ENCODE measurements at regions not wholly inside any gene's neighbourhood (a gene's known extent, or its start where the extent isn't known, plus 50 kb on each side); places are given as distances from the start of the nearest gene placed in this dataset.

DNA sequence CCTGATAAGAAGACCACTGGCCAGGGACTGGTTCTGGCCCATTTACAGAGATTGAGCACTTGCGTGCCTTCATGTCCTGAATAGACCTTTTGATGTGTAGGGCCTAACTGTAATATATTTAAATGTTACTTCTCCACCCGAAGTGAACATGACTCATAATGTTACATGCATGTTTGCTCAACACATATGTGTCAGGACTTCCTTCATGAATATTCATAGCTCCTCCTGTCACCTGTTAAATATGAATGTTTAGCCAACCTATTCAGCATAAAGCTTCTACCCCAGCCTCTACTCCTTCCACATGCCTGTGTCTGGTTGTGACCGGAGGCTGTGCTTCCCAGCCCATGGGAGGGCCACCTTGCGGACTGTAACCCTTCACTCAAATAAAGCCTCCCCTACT is 457.5 kb downstream of the IRX1 start:
- in situ Hi-C loops (cut with HindIII; ENCODE audit: low sequenced_read_pairs) = no loop called here

DNA sequence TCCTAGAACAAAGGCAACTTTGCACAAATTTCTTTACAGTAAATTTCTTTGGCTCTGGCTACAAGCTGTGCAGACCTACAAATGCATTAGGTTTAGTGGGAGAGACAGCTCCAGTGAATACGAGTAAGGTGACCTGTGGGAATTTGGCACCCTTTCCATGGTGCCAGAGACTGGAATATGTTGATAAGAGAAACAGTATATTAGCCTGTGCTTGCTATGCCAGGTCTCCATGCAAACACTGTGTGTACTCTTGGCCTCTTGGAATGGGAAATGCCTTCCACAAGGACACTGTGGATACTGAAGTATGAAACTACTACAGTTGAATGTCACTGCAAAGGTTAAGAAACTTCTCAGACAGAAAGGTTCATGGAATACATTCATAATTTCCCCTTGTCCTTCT is 458.5 kb downstream of the IRX1 start:
- in situ Hi-C loops (cut with HindIII; ENCODE audit: low sequenced_read_pairs) = no loop called here

DNA sequence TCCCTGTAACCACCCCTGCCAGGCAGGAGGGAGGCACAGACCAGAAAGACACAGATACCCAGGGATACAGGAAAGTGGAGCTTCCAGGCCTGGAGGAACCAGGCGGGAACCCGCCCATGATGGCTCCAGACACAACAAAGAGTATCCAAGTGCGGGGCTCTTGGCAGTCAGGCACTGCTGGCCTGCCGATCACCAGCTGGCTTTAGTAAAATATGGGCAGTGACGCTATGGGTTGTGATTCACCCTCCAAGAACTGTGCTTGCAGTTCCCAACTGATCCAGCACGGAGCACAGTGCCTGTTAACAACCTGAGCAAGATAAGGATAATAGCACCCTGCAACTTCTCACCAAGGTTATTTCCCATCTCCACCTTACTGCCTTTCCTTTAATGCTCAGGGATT is 463.3 kb downstream of the IRX1 start:
- in situ Hi-C loops (cut with HindIII; ENCODE audit: low sequenced_read_pairs) = no loop called here

DNA sequence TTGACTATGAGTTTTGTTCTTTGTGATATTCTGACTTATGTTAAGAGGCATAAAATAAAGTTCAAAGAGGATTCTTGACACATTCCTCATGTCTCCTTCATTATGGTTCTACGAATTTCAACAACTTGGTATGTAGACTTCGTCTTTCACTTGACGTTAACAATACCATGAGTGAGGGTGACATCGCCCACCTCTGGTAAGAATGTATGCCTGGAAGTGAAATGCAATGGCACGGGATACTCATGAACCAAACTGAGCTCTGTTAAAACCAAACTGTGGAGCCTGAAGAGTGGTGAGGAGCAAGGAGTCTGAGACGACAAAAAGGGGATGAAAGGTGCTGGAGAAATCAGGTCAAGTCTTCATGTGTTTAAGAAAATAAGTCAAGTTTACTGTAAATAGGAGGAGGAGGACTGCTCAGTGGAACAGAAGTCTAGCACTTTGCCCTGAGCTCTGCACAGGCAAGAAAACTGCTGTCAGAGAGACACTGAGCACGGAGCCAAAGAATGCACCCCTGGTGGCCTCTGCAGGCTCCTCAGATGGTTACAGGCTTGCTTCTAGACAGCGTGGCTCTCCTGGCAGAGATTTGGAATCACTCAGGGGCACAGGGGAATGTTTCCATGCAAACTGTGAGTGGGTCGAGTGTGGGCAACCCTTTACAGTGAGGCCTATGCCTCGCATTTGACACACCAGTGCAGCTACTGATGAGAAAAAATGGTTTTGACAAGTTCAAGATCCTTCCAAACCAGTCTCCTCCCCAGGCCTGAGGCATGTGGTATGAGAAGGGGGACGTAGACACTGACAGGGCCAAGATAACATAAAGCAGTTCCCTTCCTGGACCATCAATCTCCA is 470.1 kb downstream of the IRX1 start:
- in situ Hi-C loops (cut with HindIII; ENCODE audit: low sequenced_read_pairs) = no loop called here

DNA sequence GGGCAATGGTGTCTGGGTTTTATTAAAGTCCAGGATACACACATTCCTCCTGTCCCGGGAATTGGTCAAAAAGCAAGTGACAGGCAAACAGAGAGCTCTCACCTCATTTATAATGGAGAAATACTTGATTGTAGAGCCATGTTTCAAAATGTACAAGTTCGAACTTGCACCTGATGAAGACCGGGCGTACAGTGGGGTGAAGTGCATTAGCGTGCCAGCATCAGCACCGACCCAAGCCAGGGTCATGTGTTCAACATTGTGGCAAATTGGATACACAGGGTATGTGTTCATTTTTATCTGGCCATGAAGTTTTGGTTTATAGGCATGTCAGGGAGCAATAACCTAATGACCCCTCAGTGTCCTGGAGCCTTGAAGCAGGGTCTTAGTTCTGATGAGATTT is 472.5 kb downstream of the IRX1 start:
- in situ Hi-C loops (cut with HindIII; ENCODE audit: low sequenced_read_pairs) = no loop called here

DNA sequence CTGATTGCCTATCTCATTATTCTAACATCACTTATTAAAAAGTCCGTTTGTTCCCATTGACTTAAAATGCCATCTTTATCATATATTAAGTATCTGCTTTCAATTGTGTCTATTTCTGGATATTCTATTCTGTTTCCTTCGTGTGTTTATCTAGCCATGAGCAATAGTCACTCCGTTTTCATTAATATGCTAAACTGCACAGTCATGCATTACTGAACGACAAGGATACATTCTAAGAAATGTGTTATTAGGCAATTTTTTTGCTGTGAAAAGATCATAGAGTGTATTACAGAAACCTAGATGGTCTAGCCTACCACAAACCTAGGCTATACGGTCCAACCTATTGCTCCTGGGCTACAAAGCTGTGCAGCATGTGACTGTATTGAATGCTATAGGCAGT is 482.9 kb downstream of the IRX1 start:
- in situ Hi-C loops (cut with HindIII; ENCODE audit: low sequenced_read_pairs) = no loop called here

DNA sequence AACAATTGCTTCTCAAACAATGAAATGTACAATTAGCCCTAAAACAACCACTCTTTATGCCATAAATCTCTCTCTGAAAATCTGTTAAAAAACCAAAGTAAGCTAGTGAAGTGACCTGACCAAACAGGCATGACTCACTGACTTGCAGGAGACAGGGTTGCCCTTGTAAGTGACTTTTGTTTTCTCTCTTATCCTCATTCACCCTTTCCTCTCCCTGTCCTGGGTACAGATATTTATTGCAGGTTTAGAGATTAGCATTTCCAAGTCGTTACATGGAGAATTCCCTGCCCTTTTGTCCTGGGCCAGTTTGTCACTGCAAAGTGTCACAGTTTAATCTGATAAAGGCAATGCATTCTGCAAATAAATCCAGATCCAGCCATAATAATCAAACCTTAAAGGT is 484.2 kb downstream of the IRX1 start:
- in situ Hi-C loops (cut with HindIII; ENCODE audit: low sequenced_read_pairs) = no loop called here

DNA sequence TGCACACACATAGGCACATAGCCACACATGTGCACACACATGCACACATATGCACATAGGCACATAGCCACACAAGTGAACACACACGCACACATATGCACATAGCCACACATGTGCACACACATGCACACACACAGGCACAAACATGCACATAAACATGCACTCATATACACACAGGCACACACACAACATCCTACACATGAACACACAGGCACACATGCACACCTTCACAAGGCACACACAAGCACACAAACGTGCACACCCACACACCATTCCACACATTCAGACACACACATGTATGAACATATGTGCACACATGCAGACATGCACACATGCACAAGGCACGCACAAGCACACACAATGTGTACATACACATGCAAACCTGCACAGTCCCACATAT is 484.7 kb downstream of the IRX1 start:
- in situ Hi-C loops (cut with HindIII; ENCODE audit: low sequenced_read_pairs) = no loop called here

DNA sequence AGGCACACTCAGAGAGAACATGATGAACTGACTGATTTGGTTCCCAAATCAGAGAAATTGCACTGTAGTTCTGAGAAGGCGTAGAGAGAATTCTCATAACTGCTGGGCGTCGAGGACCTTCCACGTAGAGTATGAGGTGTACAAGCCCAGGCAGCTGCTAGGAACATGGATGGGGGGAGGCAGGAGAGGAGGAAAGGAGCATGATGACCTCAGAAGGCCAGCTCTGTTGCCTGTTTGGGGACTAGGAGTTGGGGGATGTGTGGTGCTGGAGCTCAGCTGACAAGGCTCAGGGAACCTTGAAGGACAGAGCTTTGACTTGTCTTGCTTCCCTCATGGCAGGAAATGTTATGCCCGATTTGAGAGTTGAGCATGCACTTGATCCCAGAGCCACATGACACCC is 485.4 kb downstream of the IRX1 start:
- in situ Hi-C loops (cut with HindIII; ENCODE audit: low sequenced_read_pairs) = no loop called here

DNA sequence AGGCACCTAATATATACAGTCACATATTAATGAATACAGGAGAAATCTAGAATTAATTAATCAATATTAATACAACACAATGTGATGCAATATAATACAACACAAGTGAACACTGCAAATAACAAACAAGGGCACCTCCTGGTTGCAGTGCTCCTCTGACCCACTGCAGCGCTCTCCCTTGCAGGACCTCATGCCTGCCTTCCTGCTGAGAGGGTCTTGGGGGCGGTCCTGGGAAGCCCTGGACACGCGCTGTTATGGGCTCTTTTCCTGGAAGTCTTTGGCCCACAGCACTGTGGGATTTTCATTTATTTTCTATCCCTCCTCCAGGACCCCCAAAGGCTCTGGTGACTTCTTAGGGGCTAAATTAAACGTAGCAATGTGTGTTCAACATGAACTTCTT is 485.8 kb downstream of the IRX1 start:
- in situ Hi-C loops (cut with HindIII; ENCODE audit: low sequenced_read_pairs) = no loop called here

DNA sequence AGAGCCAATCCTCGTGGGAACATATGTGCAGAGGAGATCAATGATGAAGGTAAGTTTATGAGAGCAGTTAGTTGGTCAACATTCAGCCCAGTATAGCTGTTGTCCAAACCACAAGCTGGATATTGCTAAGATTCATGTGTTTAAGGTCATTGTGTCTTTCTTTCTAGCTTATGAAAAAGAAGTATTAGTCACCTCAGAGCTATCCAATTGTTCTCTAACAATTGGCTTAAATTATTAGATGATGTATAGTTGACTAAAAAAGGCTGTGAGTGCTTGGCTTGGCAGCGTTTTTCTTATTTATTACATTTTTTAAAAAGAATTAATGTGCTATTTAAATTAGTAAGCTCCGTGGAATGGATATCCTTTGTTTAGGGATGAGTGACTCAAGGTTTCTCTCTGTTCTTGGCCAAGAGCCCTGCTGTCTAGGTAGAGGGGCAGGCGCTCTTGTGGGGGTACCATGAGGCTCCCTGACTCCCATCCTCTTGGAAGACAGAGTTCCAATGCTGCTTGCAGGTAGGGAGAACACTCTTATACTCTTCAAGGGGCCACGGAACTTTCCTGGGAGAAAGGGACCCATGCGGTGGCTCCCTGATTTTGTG is 487.4 kb downstream of the IRX1 start:
- in situ Hi-C loops (cut with HindIII; ENCODE audit: low sequenced_read_pairs) = no loop called here

DNA sequence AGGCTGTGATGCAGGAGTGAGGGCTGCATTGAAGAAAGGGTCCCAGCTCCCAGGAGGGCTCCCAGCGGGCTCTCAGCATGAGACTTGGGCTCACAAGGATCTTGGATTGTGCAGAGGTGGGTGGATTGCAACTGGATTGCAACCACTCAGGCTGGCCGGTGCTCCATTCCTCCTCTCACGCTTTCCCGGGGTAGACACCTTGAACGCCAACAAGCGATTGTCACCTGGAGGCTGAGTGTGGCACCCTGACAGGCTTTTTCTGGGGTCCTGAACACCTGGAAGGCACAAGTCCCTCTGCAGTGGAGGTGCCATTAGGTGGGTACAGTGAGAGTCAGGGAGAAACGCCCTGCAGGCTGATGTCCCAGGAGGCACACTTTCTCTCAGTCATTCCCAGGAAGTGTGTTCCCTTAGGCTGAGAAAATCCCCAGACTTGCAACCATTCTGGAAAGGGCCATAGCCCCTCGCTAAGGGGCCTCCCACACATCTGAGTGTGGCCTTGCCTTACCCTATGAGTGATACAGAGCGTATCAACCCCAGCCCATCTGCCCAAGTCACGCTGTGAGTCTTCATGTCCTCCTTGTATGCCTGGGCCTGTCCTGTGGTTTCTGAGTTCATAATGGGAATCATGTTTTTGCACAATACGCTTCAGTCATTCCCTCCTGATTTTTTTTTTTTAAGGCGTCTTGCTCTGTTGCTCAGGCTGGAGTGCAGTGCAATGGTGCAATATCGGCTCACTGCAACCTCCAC is 488.1 kb downstream of the IRX1 start:
- in situ Hi-C loops (cut with HindIII; ENCODE audit: low sequenced_read_pairs) = no loop called here

DNA sequence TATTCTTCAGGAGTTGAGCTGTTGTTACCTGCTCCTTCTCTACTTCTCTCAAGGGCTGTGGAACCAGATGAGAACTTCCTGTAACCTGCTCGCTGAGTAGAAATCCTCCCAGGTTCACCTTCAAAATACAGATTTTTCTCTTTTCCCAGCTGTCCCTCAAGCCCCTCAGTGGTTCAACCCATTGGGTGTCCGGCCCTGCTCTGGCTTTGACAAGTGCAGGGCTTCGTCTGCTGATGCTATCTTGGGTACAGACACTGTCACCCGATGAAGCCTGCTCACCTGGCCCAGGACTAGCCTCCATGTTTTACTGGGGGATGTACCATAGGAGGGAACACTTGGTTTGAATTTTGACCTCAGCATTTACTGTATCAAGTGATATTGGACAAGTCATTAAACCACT is 490.4 kb downstream of the IRX1 start:
- in situ Hi-C loops (cut with HindIII; ENCODE audit: low sequenced_read_pairs) = no loop called here

DNA sequence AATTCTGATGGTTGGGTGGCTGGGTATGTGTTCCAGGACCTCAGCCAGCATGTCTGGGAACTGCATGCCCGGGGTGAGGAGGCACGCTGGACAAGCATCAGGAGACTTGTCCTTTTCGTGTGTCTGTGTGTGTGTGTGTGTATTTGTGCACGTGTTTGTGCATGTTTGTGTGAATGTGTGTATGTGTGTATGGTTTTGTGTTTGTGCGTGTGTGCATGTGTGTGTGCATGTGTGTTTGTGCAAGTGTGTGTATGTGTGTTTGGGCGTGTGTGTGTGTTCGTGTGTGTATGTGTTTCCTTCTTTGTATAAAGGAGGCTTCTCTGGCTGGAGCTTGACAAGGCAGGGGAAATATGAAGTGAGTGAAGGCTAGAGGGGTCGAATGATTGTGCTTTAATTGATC is 491.5 kb downstream of the IRX1 start:
- in situ Hi-C loops (cut with HindIII; ENCODE audit: low sequenced_read_pairs) = no loop called here

DNA sequence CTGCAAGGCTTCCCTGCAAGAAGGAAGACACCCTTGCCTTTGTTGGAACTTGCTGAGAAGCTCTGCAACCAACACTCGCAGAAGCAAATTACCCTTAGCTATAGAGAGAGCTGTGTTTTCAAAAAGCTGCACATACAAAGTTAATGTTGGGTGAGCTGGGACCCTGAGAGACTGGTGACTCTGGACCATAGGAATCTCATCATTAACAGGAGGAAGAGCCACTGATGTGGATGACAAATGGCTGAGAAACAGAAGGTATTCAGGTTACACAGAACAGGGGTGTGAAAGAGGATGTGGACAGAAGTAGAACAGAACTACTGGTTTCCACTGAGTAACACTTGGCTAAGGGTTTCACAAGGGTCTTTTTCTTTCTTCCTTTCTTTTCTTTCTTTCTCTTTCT is 493.5 kb downstream of the IRX1 start:
- in situ Hi-C loops (cut with HindIII; ENCODE audit: low sequenced_read_pairs) = no loop called here

DNA sequence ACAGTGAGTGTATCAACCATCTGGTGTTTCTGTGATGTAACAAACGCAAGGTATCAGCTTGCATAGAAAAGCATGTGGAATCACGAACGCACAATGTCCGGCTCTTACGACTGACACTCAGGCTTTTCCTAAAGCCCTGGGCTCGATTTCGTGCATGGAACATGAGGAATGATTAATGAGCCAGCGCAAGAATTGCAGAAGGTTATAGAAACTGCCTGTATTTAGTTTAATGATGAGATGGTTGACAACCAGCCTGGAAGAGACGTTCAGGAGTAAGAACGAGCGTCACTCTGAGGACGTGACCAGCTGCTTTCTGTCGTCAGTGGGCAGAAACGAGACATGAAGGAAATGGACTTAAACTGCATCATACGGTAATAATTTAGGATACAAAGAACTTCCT is 497.6 kb downstream of the IRX1 start:
- in situ Hi-C loops (cut with HindIII; ENCODE audit: low sequenced_read_pairs) = no loop called here

DNA sequence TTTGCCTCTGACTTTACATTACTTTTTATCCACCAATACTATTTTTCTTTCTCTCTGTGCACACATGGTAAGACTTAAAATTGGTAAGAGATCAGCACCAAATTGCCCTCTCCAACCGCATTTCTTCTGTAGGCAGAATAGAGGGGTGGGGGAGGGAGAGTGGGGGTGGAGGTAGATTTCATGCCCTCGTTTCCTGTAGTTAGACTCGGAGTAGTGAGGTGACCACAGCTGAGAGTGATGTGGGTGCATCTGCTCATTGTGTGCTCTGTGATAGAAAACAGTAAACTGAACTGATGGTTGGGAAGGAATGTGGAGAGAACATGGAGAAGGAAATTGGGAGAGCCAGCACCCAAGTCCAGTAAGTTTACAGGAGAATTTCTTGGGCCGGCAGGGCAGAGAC is 498.3 kb downstream of the IRX1 start:
- in situ Hi-C loops (cut with HindIII; ENCODE audit: low sequenced_read_pairs) = no loop called here

DNA sequence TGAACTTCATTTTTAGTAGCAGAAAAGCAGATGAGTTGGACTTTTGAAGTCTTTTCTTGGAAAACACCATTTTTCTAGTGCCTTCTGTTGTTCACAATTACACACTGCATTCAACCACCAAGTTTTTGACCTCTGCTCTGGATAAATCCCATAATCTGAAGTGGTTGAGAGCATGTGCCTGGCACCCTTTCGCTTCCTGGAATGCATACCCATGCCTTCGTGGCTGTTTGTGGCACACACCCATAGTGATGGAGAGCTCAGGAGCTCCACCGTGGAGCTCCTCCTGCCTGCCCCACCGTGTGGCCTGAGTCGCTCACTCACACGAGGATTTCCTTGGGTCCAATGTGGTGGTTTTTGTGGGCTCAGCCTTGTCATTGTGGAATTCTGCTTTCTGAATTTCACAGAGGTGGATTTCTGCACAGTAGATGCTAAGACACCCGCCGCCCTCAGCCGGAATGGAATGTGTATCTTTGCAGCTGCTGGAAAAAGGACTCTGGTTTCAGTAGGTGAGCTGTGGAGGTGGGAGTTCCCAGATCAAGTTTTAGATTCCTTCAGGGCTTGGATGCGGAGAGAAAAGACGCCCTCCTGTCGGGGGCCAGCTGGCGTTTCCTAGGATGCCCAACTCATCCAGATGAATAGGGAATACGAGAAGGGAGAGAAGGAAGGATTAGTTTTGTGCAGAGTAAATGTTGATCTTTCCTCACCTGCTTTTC is 500.4 kb downstream of the IRX1 start:
- in situ Hi-C loops (cut with HindIII; ENCODE audit: low sequenced_read_pairs) = no loop called here

DNA sequence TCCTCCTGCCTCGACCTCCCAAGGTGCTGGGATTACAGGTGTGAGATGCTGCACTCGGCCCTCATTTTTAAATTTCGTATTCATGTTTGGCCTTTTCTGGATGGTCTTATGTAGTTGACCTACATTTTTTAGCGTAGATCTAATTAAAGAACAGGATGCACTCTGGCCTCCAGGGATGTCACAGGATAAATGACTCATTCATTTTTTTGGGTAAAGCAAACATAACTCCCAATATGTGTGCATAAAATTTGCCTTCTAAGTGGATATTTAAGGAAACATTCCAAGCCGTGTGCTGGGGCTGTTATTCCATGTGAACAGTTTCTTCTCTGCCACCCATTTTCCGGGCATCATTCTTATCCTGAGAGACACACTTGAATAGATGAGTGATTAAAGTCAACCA is 501.6 kb downstream of the IRX1 start:
- in situ Hi-C loops (cut with HindIII; ENCODE audit: low sequenced_read_pairs) = no loop called here

DNA sequence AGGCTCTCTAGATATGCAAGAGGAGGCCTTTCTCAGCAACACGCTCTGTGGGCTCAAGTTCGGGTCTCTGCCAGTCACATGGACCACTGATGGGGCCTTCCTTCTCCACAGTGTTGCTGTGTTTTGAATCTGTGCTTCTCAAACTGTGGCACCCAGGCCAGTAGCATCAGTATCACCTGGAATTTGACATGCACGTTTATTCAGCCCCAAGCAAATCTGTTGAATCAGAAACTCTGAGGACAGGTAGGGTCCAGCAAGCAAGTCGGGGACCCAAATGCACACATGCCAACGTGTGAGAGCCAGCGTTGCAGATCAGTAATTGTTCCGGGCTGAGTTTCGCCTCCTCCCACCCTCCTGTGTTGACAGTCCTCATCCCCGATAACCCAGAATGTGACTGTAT is 502.6 kb downstream of the IRX1 start:
- in situ Hi-C loops (cut with HindIII; ENCODE audit: low sequenced_read_pairs) = no loop called here

DNA sequence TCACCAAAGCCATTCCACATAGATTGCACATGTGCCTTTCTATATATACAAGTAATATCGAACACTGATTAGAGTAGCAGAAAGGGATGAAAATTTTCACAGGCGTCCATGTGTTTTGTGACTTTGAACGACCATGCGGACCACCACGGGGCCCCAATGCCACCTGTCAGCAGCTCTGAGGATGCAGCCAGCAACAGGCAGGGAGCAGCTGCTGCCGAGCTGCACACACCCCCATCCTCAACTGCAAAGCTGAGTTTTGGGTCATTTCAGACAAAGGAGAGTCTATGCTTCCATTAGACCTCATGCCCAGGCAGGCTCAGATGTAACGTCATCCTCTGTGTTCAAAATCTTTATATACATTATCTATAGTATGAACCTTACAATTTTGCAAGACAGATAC is 503.8 kb downstream of the IRX1 start:
- in situ Hi-C loops (cut with HindIII; ENCODE audit: low sequenced_read_pairs) = no loop called here
